Erythroblast (primary cell): ENCODE measurements at regions not wholly inside any gene's neighbourhood (a gene's known extent, or its start where the extent isn't known, plus 50 kb on each side); places are given as distances from the start of the nearest gene placed in this dataset.

Experiments
- GATA1 ChIP-seq: IDR thresholded peaks from 2 replicates; pipeline ENCODE4 v1.6.1; 2011; ENCODE audit warnings: low read depth, mild to moderate bottlenecking, control low read depth, low read length, moderate library complexity
- POLR2A ChIP-seq: IDR thresholded peaks from 2 replicates; pipeline ENCODE4 v1.6.1; 2011; ENCODE audit warnings: mild to moderate bottlenecking, low read length

- TF ChIP-seq POLR2A = no peak
- no peak for TF ChIP-seq GATA1
Measured at GRCh38 chr4:11912886-11913285, 484.2 kb upstream of the HS3ST1 start.
